Upper lobe of right lung (tissue), 1 donor: ENCODE measurements at regions not wholly inside any gene's neighbourhood (a gene's known extent, or its start where the extent isn't known, plus 50 kb on each side); places are given as distances from the start of the nearest gene placed in this dataset.
"Not testable (repeated sequence)": the region's sequence is repeated elsewhere in the genome, so short reads cannot be mapped to it uniquely, and the experiment has no call there.

Experiments used
- ATAC-seq: fragments of 200-7000 bp; cut with Tn5 transposase; one replicate; pipeline ENCODE4 v1.9.1; 2020; ENCODE audit warnings: mild to moderate bottlenecking, moderate library complexity
- DNase-seq: peaks from one replicate; pipeline ENCODE4 v3.0.0-alpha.2; 2020
- H3K27ac ChIP-seq: fragments of 200-600 bp; one replicate; pipeline ENCODE4 v1.8.0; 2022
- H3K27me3 ChIP-seq: fragments of 200-600 bp; one replicate; pipeline ENCODE4 v1.8.0; 2022; ENCODE audit warnings: mild to moderate bottlenecking
- H3K36me3 ChIP-seq: fragments of 200-600 bp; one replicate; pipeline ENCODE4 v1.8.0; 2022
- H3K4me1 ChIP-seq: fragments of 200-600 bp; one replicate; pipeline ENCODE4 v1.8.0; 2022
- H3K4me3 ChIP-seq: fragments of 200-600 bp; one replicate; pipeline ENCODE4 v1.8.0; 2022; ENCODE audit warnings: mild to moderate bottlenecking
- H3K9me3 ChIP-seq: fragments of 200-600 bp; one replicate; pipeline ENCODE4 v1.8.0; 2022
- intact Hi-C: fragments of 100-400 bp; cut with DNase I; formaldehyde crosslinking; loops from one replicate; pipeline ENCODE4 v1.11.0; 2022
- TF ChIP-seq, protein P1 (sequence below): fragments of 200-600 bp; IDR thresholded peaks from one replicate; pipeline ENCODE4 v1.8.0; 2022; ENCODE audit warnings: antibody characterized with exemption
- donor health status: DM: no; HTN: yes; CAD: no; lungs with severe emphysema.

DNA sequence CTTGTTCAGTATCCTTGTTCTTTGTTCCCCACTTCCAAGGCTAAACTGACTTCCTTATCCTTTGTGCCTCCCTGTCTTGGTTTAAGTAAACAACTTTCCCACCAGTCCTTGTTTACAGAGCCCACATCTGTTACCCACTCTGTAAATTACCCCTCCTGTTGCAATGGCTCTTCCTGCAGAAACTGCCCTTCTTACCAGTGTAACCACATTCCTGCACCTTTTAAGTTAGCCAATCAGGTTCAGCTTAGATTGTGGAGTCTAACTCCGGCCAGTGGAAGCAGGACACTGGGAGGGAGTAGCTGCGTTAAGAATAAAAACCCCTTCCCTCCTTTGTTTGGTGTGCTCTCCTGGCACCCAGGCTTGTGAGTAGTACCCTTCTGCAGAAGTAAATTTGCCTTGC, 360.9 kb downstream of the PRDM5 start:
- no peak overlapping the region for H3K27ac ChIP-seq
- H3K9me3 ChIP-seq = peaks cover 12% of the 10 kb centered on the region
- H3K4me1 ChIP-seq = no peaks in the 10 kb centered on the region
- intact Hi-C loops = no loop called here
- ATAC-seq = no peak
- H3K27me3 ChIP-seq = no peaks in the 10 kb centered on the region
- DNase-seq = no peak
- H3K36me3 ChIP-seq = no peaks in the 10 kb centered on the region
- TF ChIP-seq, protein P1, sequence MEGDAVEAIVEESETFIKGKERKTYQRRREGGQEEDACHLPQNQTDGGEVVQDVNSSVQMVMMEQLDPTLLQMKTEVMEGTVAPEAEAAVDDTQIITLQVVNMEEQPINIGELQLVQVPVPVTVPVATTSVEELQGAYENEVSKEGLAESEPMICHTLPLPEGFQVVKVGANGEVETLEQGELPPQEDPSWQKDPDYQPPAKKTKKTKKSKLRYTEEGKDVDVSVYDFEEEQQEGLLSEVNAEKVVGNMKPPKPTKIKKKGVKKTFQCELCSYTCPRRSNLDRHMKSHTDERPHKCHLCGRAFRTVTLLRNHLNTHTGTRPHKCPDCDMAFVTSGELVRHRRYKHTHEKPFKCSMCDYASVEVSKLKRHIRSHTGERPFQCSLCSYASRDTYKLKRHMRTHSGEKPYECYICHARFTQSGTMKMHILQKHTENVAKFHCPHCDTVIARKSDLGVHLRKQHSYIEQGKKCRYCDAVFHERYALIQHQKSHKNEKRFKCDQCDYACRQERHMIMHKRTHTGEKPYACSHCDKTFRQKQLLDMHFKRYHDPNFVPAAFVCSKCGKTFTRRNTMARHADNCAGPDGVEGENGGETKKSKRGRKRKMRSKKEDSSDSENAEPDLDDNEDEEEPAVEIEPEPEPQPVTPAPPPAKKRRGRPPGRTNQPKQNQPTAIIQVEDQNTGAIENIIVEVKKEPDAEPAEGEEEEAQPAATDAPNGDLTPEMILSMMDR = no peak
- H3K4me3 ChIP-seq = no peak overlapping the region

DNA sequence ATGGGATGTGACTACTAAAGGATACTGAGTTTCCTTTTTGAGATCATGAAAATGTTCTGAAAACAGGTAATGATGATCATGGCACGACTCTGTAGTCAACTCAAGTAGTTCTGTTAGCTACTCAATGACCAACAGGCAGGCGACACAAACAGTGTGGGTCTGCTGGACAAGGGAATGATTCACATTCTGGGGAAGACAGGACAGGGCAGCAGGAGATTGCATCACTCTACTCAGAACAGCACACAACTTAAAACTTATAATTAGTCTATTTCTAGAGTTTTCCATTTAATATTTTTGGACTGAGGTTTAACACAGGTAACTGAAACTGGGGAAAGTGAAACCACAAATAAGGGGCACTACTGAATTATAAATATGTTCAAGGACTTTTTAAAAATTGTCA, 365.2 kb downstream of the PRDM5 start:
- H3K9me3 ChIP-seq = peaks cover 11% of the 10 kb centered on the region
- H3K4me1 ChIP-seq = no peaks in the 10 kb centered on the region
- DNase-seq = no peak
- H3K36me3 ChIP-seq = no peaks in the 10 kb centered on the region
- TF ChIP-seq, protein P1 = no peak
- no peak overlapping the region for H3K4me3 ChIP-seq
- ATAC-seq = no peak
- intact Hi-C loops = no loop called here
- no peak overlapping the region for H3K27ac ChIP-seq
- H3K27me3 ChIP-seq = no peaks in the 10 kb centered on the region

DNA sequence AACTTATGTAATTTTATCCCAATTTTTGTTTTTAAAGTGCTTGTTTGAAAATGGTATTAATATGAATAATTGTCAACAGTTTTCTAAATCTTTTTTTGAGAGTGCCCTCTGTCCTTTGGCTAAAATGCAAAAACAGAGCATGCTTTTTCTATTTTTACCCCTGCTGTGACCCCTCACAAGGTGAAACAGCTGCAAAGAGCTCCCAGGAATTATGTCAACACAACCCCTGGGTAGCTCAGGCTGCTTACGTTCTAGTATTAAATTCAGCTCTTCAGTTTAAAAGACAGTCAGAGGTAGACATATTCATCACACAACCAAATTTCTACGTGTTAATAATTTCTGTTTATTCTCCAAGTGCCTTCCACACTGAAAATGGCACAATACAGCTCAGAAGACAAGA, 367.5 kb downstream of the PRDM5 start:
- DNase-seq (no peak), ATAC-seq (no peak)
- Histone ChIP-seq H3K36me3 (no peaks in the 10 kb centered on the region), H3K4me3 (no peak overlapping the region), H3K27ac (no peak overlapping the region), H3K4me1 (no peaks in the 10 kb centered on the region), H3K9me3 (no peaks in the 10 kb centered on the region), H3K27me3 (no peaks in the 10 kb centered on the region)
- intact Hi-C loops = no loop called here
- TF ChIP-seq, protein P1 = no peak

- ATAC-seq (no peak), DNase-seq (no peak)
- TF ChIP-seq, protein P1 = no peak
- H3K9me3 ChIP-seq = no peaks in the 10 kb centered on the region
- H3K36me3 ChIP-seq = no peaks in the 10 kb centered on the region
- H3K4me1 ChIP-seq = no peaks in the 10 kb centered on the region
- no peak overlapping the region for H3K4me3 ChIP-seq
- H3K27ac ChIP-seq = no peak overlapping the region
- H3K27me3 ChIP-seq = no peaks in the 10 kb centered on the region
- intact Hi-C loops = no loop called here
Observed at GRCh38 chr4:120554086-120554485, 368.4 kb downstream of the PRDM5 start.

DNA sequence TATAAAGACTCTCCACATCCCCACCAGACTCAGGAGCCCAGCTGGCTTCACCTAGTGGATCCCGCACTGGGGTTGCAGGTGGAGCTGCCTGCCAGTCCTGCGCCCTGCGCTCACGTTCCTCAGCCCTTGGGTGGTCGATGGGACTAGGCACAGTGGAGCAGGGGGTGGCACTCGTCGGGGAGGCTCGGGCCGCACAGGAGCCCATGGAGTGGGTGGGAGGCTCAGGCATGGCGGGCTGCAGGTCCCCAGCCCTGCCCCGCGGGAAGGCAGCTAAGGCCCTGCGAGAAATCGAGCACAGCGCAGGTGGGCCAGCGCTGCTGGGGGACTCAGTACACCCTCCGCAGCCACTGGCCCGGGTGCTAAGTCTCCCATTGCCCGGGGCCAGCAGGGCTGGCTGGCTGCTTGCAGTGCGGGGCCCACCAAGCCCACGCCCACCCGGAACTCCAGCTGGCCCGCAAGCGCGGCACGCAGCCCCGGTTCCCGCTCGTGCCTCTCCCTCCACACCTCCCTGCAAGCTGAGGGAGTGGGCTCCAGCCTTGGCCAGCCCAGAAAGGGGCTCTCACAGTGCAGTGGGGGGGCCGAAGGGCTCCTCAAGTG, 371.8 kb downstream of the PRDM5 start:
- H3K27me3 ChIP-seq, H3K9me3 ChIP-seq, H3K27ac ChIP-seq, DNase-seq, H3K4me3 ChIP-seq, intact Hi-C loops, H3K36me3 ChIP-seq, H3K4me1 ChIP-seq, ATAC-seq: not testable (repeated sequence)

DNA sequence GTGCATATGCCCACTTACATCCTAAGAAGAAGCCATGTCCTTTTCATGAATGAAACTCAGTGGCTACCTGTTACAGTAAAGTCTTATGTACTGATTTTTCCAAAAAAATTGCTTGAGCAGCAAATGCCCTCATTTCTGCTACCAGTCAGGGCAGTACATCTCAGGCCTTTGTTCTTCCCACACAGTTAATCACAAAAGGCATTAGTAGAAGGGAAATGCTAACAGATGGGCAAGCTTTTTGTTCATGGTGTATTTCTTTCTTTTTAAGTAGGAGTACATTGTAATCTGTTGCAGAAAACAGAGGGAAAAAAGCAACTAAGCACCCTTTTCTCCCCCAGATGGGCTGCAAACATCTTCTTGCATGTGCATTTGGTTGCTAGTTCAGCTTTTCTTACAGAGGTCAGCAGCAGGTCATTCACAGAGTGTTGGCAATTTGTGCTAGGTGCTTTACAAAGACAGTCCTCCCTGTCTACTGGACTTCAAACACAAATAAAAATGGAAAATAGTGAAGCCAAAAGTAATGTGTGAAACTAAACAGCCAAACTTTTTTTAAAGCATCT, 373.4 kb downstream of the PRDM5 start:
- no peak overlapping the region for H3K4me3 ChIP-seq
- DNase-seq (no peak), ATAC-seq (no peak)
- no peak overlapping the region for H3K27ac ChIP-seq
- no peaks in the 10 kb centered on the region for H3K27me3 ChIP-seq
- intact Hi-C loops = no loop called here
- TF ChIP-seq, protein P1 = no peak
- no peaks in the 10 kb centered on the region for H3K9me3 ChIP-seq
- H3K36me3 ChIP-seq = no peaks in the 10 kb centered on the region
- H3K4me1 ChIP-seq = no peaks in the 10 kb centered on the region
